Neuronal stem cell (in vitro differentiated cells): ENCODE measurements at regions not wholly inside any gene's neighbourhood (a gene's known extent, or its start where the extent isn't known, plus 50 kb on each side); places are given as distances from the start of the nearest gene placed in this dataset.

Source experiments
- DNase-seq: peaks from one replicate; pipeline ENCODE4 v3.0.0-alpha.2; 2013; ENCODE audit warnings: low spot score
- H2AFZ ChIP-seq: one replicate; pipeline ENCODE4 v1.6.1; 2013; ENCODE audit warnings: mild to moderate bottlenecking, low read length, inconsistent platforms
- H2AK5ac ChIP-seq: 2 replicates; pipeline ENCODE4 v1.6.1; 2013; ENCODE audit warnings: low read depth, mild to moderate bottlenecking, inconsistent platforms, low read length, moderate library complexity, mixed read lengths
- H2BK120ac ChIP-seq: 2 replicates; pipeline ENCODE4 v1.6.1; 2013; ENCODE audit warnings: low read depth, mild to moderate bottlenecking, inconsistent platforms, low read length, moderate library complexity, mixed read lengths
- H2BK12ac ChIP-seq: one replicate; pipeline ENCODE4 v1.6.1; 2013; ENCODE audit warnings: low read length, inconsistent platforms
- H2BK15ac ChIP-seq: 2 replicates; pipeline ENCODE4 v1.6.1; 2013; ENCODE audit warnings: mild to moderate bottlenecking, low read length, inconsistent platforms, mixed read lengths
- H2BK5ac ChIP-seq: one replicate; pipeline ENCODE4 v1.6.1; 2013; ENCODE audit warnings: inconsistent platforms, mild to moderate bottlenecking, low read length, moderate library complexity
- H3K14ac ChIP-seq: one replicate; pipeline ENCODE4 v1.6.1; 2013; ENCODE audit warnings: low read length, inconsistent platforms
- H3K18ac ChIP-seq: 2 replicates; pipeline ENCODE4 v1.6.1; 2013; ENCODE audit warnings: low read length, inconsistent platforms
- H3K23ac ChIP-seq: 2 replicates; pipeline ENCODE4 v1.6.1; 2013; ENCODE audit warnings: low read depth, mild to moderate bottlenecking, mixed read lengths, low read length, inconsistent platforms; ENCODE audit not compliant: poor library complexity
- H3K27ac ChIP-seq: replicated peaks from 3 replicates; pipeline ENCODE4 v1.5.1; 2013; ENCODE audit warnings: low read length, inconsistent platforms
- H3K27me3 ChIP-seq, 3 experiments: 2 replicates each; pipeline ENCODE4 v1.6.1; 2013; ENCODE audit warnings: low read length in 3 of 3, mild to moderate bottlenecking in 2 of 3, inconsistent platforms in 1 of 3, low read depth in 1 of 3, mixed read lengths in 1 of 3, moderate library complexity in 1 of 3; ENCODE audit not compliant: control insufficient read depth in 3 of 3, insufficient read depth in 3 of 3
- H3K36me3 ChIP-seq, 2 donors: replicated peaks in 1 of 2; 2 replicates each; pipeline ENCODE4 v1.6.1; 2013; ENCODE audit warnings: low read length in 2 of 2; ENCODE audit not compliant: control insufficient read depth in 2 of 2, insufficient read depth in 2 of 2
- H3K4ac ChIP-seq: 2 replicates; pipeline ENCODE4 v1.6.1; 2013; ENCODE audit warnings: inconsistent platforms, mild to moderate bottlenecking, low read length, moderate library complexity
- H3K4me1 ChIP-seq, 2 donors: 1 replicate in 1 of 2; 2 replicates in 1 of 2; pipeline ENCODE4 v1.6.1; 2013; ENCODE audit warnings: low read length in 2 of 2, low read depth in 1 of 2; ENCODE audit not compliant: control insufficient read depth in 2 of 2, insufficient read depth in 1 of 2
- H3K4me2 ChIP-seq: one replicate; pipeline ENCODE4 v1.6.1; 2013; ENCODE audit warnings: mild to moderate bottlenecking, low read length, inconsistent platforms; ENCODE audit not compliant: insufficient read depth, poor library complexity, severe bottlenecking
- H3K4me3 ChIP-seq, 2 donors: 2 replicates each; pipeline ENCODE4 v1.5.1; 2013; ENCODE audit warnings: low read length in 2 of 2, mild to moderate bottlenecking in 2 of 2, inconsistent platforms in 1 of 2, moderate library complexity in 1 of 2
- H3K79me1 ChIP-seq: one replicate; pipeline ENCODE4 v1.6.1; 2013; ENCODE audit warnings: low read depth, mild to moderate bottlenecking, inconsistent platforms, low read length, moderate library complexity
- H3K9ac ChIP-seq: one replicate; pipeline ENCODE4 v1.6.1; 2013; ENCODE audit warnings: mild to moderate bottlenecking, low read depth, low read length, inconsistent platforms; ENCODE audit not compliant: poor library complexity
- H3K9me3 ChIP-seq, 2 donors: replicated peaks in 1 of 2; 2 replicates each; pipeline versions ENCODE3 to v1.6.1; 2013; ENCODE audit warnings: low read length in 2 of 2, mild to moderate bottlenecking in 2 of 2, inconsistent platforms in 1 of 2, low read depth in 1 of 2, mixed read lengths in 1 of 2, moderate library complexity in 1 of 2; ENCODE audit not compliant: control insufficient read depth in 2 of 2, insufficient read depth in 1 of 2
- H4K8ac ChIP-seq: one replicate; pipeline ENCODE4 v1.6.1; 2013; ENCODE audit warnings: low read depth, mild to moderate bottlenecking, inconsistent platforms, low read length, moderate library complexity
- H4K91ac ChIP-seq: one replicate; pipeline ENCODE4 v1.6.1; 2013; ENCODE audit warnings: low read length, low read depth, mild to moderate bottlenecking, inconsistent platforms; ENCODE audit not compliant: poor library complexity
- WGBS, 2 donors: extraction: QIAGEN DNeasy Blood & Tissue Kit; methylation state at CpG; one replicate each; pipeline ENCODE4 v1.1.7; 2013; ENCODE audit warnings: missing lambda C conversion rate in 2 of 2, mixed read lengths in 1 of 2; ENCODE audit not compliant: insufficient read length in 2 of 2, insufficient replicate concordance in 1 of 2; ENCODE audit errors: extremely low coverage in 2 of 2; 5-methylcytosine and 5-hydroxymethylcytosine counted together

- no peak overlapping the region for H2BK5ac ChIP-seq
- H3K9ac ChIP-seq = no peak overlapping the region
- no peak overlapping the region for H4K91ac ChIP-seq
- H3K14ac ChIP-seq = no peak overlapping the region
- H2BK120ac ChIP-seq = no peak overlapping the region
- no peak overlapping the region for H3K23ac ChIP-seq
- H2BK15ac ChIP-seq = no peak overlapping the region
- no peak overlapping the region for H2BK12ac ChIP-seq
- no peak overlapping the region for H3K27ac ChIP-seq
- no peak overlapping the region for H3K4me2 ChIP-seq
- no peaks in the 10 kb centered on the region for H3K79me1 ChIP-seq
- no peak for DNase-seq
- no peak overlapping the region for H3K4ac ChIP-seq
- no peaks in the 10 kb centered on the region for H3K36me3 ChIP-seq
- no peak overlapping the region for H3K4me3 ChIP-seq
- no peaks in the 10 kb centered on the region for H3K27me3 ChIP-seq
- H2AK5ac ChIP-seq = no peak overlapping the region
- H4K8ac ChIP-seq = no peak overlapping the region
- H3K9me3 ChIP-seq = peaks cover 1 to 23% of the 10 kb centered on the region in 2 donors
- H2AFZ ChIP-seq = no peak overlapping the region
- peaks cover 21 to 33% of the 10 kb centered on the region in 2 donors for H3K4me1 ChIP-seq
- H3K18ac ChIP-seq = no peak overlapping the region
- no CpG with 5 or more reads among the region's 4 CpGs for WGBS, 2 donors
Measured at GRCh38 chr13:24097064-24097463, 63.5 kb upstream of the SPATA13 start.

DNA sequence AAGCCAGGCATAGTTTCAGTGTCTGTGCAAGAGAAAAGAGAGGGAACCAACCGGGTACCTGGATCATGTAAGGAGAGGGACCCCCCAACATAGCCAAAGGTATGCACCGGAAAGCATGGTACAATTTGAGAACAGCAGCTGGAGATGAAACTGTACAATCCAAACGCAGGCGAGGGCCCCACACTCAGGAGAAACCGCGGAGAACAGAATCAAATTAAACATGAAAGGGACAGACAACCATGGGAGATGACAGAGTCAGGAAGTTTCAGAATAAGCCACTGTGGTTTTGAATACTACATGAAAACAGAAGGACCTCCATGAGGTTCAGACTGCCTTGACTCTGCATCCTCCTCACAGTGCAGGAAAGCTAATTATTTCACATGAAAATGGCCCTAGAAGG lies 62.9 kb upstream of the SPATA13 start:
- H3K27me3 ChIP-seq = no peaks in the 10 kb centered on the region
- DNase-seq = no peak
- no peak overlapping the region for H3K27ac ChIP-seq
- no peak overlapping the region for H2AK5ac ChIP-seq
- no peak overlapping the region for H3K14ac ChIP-seq
- no peak overlapping the region for H3K4ac ChIP-seq
- H3K4me1 ChIP-seq = peaks cover 21 to 27% of the 10 kb centered on the region in 2 donors
- no peak overlapping the region for H4K8ac ChIP-seq
- no peak overlapping the region for H4K91ac ChIP-seq
- H3K4me3 ChIP-seq = no peak overlapping the region
- WGBS, 2 donors = no CpG with 5 or more reads among the region's 6 CpGs
- no peak overlapping the region for H3K18ac ChIP-seq
- H2BK15ac ChIP-seq = no peak overlapping the region
- H3K9ac ChIP-seq = no peak overlapping the region
- H2BK5ac ChIP-seq = no peak overlapping the region
- no peak overlapping the region for H3K23ac ChIP-seq
- no peak overlapping the region for H2BK12ac ChIP-seq
- no peaks in the 10 kb centered on the region for H3K79me1 ChIP-seq
- no peak overlapping the region for H3K4me2 ChIP-seq
- peak overlapping the region; percentile 31 for H2AFZ ChIP-seq
- no peaks in the 10 kb centered on the region for H3K36me3 ChIP-seq
- peaks cover 1 to 23% of the 10 kb centered on the region in 2 donors for H3K9me3 ChIP-seq
- H2BK120ac ChIP-seq = no peak overlapping the region

DNA sequence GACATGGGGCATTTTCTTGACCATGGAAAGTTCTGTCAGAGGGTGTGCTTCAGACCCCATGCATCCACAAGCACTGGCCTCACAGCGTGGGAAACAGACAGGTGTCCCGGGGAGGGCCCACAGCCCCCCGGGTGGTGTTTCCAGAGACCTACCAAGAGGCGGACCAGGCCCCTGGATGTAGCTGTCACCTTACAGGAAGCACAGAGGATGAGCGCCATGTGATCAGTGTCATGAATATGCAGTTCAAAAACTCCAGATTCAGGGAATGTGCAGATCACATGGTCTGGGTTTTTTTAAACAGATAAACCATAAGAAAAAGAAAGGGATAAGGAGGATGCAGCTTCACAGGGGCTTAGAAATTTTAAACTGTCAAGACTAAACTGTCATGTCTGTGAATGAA lies 61.0 kb upstream of the SPATA13 start:
- Histone ChIP-seq H2BK5ac (no peak overlapping the region), H3K27me3 (no peaks in the 10 kb centered on the region), H3K4me3 (no peak overlapping the region), H4K91ac (no peak overlapping the region), H3K9me3 (peaks cover 0 to 23% of the 10 kb centered on the region in 2 donors), H2BK12ac (peak overlapping the region; percentile 66), H3K4me1 (peaks cover 17 to 23% of the 10 kb centered on the region in 2 donors), H2AK5ac (peak overlapping the region; percentile 72), H3K27ac (no peak overlapping the region), H2BK120ac (no peak overlapping the region), H2BK15ac (peak overlapping the region; percentile 15), H3K23ac (no peak overlapping the region), H4K8ac (no peak overlapping the region), H3K14ac (no peak overlapping the region), H2AFZ (peak overlapping the region; percentile 61), H3K18ac (peak overlapping the region; percentile 82), H3K4me2 (no peak overlapping the region), H3K36me3 (no peaks in the 10 kb centered on the region), H3K9ac (no peak overlapping the region), H3K4ac (no peak overlapping the region), H3K79me1 (no peaks in the 10 kb centered on the region)
- DNase-seq = no peak
- no CpG with 5 or more reads among the region's 5 CpGs for WGBS, 2 donors

DNA sequence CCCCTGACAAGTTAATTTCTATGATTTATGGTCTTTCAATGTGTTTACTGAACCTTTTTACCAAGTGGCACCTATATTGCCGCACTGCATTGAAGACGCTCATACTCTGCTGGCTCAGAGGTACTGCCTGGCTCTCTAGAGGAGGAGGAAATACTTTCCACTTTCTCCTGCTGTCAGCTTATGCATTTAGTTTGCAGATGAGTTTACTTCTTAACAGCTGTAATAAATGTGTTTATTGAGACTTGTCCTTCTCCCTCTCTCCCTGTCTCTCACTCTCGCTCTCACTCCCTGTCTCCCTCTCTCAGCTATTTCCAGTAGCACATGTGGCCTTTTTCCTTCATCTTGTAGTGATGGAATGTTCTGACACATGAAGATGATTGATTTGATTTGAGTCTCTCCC lies 60.3 kb upstream of the SPATA13 start:
- Histone ChIP-seq H2BK5ac (no peak overlapping the region), H2AK5ac (no peak overlapping the region), H3K4me1 (peaks cover 20 to 29% of the 10 kb centered on the region in 2 donors), H4K8ac (no peak overlapping the region), H3K9ac (no peak overlapping the region), H2BK12ac (no peak overlapping the region), H2BK15ac (no peak overlapping the region), H3K4me3 (no peak overlapping the region), H3K27me3 (no peaks in the 10 kb centered on the region), H3K9me3 (peaks cover 0 to 18% of the 10 kb centered on the region in 2 donors), H3K18ac (no peak overlapping the region), H3K23ac (no peak overlapping the region), H3K79me1 (no peaks in the 10 kb centered on the region), H3K4me2 (no peak overlapping the region), H3K4ac (no peak overlapping the region), H4K91ac (no peak overlapping the region), H2BK120ac (no peak overlapping the region), H3K27ac (no peak overlapping the region), H3K36me3 (no peaks in the 10 kb centered on the region), H3K14ac (no peak overlapping the region), H2AFZ (no peak overlapping the region)
- no CpG with 5 or more reads among the region's 3 CpGs for WGBS, 2 donors
- no peak for DNase-seq
